ENCODE measurements at regions not wholly inside any gene's neighbourhood (a gene's known extent, or its start where the extent isn't known, plus 50 kb on each side); places are given as distances from the start of the nearest gene placed in this dataset. TPM values are rescaled to one million over a fixed set of nuclear protein-coding genes. Genes with fewer than 3 reads are reported as not detected.
"Not testable (repeated sequence)": the region's sequence is repeated elsewhere in the genome, so short reads cannot be mapped to it uniquely, and the experiment has no call there.

DNA sequence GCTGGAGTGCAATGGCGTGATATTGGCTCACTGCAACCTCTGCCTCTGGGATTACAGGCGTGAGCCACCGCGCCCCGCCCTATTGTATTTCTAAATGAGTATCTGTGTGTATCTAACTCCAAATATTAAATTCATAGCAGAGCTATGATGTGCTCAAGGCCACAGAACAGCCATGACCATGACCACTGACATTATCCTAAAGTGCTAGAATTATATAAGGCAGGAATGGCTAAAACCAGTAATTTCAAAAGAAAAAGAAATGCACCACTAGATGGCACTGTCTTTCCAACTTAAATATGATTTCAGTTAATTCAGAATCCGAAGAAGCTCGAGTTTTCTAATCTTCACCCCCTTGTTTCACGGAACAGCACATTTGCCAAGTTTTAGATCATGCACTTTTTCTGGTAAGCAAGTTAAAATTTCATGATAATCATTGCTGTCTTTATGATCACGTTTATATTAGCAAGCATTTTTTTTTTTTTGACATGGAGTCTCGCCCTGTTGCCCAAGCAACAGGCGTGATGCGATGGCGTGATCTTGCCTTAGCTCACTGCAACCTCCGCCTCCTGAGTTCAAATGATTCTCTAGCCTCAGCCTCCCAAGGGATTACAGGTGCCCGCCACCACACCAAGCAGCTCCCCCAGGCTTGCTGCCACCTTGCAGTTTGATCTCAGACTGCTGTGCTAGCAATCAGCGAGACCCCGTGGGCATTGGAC lies 65.3 kb downstream of the OR13A1 start:
- Mint-ChIP-seq H3K9me3 (ENCODE audit: unreplicated experiment) (no peaks in the 10 kb centered on the region), H3K27me3 (ENCODE audit: unreplicated experiment) (peaks cover 35% of the 10 kb centered on the region), H3K4me1 (ENCODE audit: unreplicated experiment) (peaks cover 9% of the 10 kb centered on the region), H3K27ac (ENCODE audit: unreplicated experiment) (peak overlapping the region; percentile 56), H3K36me3 (ENCODE audit: unreplicated experiment) (no peaks in the 10 kb centered on the region), H3K4me3 (ENCODE audit: unreplicated experiment) (peak overlapping the region; percentile 74)
- TF ChIP-seq, protein P1, sequence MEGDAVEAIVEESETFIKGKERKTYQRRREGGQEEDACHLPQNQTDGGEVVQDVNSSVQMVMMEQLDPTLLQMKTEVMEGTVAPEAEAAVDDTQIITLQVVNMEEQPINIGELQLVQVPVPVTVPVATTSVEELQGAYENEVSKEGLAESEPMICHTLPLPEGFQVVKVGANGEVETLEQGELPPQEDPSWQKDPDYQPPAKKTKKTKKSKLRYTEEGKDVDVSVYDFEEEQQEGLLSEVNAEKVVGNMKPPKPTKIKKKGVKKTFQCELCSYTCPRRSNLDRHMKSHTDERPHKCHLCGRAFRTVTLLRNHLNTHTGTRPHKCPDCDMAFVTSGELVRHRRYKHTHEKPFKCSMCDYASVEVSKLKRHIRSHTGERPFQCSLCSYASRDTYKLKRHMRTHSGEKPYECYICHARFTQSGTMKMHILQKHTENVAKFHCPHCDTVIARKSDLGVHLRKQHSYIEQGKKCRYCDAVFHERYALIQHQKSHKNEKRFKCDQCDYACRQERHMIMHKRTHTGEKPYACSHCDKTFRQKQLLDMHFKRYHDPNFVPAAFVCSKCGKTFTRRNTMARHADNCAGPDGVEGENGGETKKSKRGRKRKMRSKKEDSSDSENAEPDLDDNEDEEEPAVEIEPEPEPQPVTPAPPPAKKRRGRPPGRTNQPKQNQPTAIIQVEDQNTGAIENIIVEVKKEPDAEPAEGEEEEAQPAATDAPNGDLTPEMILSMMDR (IDR thresholded peaks at IDR 0.05): peak; percentile 74
- no peak for DNase-seq (ENCODE audit: extremely low spot score, unreplicated experiment)

DNA sequence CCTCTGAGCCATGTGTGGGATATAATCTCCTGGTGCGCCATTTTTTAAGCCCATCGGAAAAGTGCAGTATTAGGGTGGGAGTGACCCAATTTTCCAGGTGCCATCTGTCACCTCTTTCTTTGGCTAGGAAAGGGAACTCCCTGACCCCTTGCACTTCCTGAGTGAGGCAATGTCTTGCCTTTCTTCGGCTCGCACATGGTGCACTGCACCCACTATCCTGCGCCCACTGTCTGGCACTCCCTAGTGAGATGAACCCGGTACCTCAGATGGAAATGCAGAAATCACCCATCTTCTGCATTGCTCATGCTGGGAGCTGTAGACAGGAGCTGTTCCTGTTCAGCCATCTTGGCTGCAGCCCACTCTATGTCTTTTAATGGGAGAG lies 64.7 kb downstream of the OR13A1 start:
- not testable (repeated sequence) for H3K4me3 Mint-ChIP-seq (ENCODE audit: unreplicated experiment)

More for the DNA sequence above, 64.7 kb downstream of the OR13A1 start:
- H3K27me3 Mint-ChIP-seq (ENCODE audit: unreplicated experiment): peaks cover 38% of the 10 kb centered on the region
- H3K4me1 Mint-ChIP-seq (ENCODE audit: unreplicated experiment); H3K36me3 Mint-ChIP-seq (ENCODE audit: unreplicated experiment); DNase-seq (ENCODE audit: extremely low spot score, unreplicated experiment); H3K27ac Mint-ChIP-seq (ENCODE audit: unreplicated experiment); H3K9me3 Mint-ChIP-seq (ENCODE audit: unreplicated experiment): not testable (repeated sequence)

Small RNA genes in the stretch of these regions (microRNA-seq; reads per million reads assigned to microRNA genes)
- gene MIR3156-1 (ENCODE audit: unreplicated experiment): not detected

Measured in osteocyte (in vitro differentiated cells).